ENCODE measurements at regions not wholly inside any gene's neighbourhood (a gene's known extent, or its start where the extent isn't known, plus 50 kb on each side); places are given as distances from the start of the nearest gene placed in this dataset.

DNA sequence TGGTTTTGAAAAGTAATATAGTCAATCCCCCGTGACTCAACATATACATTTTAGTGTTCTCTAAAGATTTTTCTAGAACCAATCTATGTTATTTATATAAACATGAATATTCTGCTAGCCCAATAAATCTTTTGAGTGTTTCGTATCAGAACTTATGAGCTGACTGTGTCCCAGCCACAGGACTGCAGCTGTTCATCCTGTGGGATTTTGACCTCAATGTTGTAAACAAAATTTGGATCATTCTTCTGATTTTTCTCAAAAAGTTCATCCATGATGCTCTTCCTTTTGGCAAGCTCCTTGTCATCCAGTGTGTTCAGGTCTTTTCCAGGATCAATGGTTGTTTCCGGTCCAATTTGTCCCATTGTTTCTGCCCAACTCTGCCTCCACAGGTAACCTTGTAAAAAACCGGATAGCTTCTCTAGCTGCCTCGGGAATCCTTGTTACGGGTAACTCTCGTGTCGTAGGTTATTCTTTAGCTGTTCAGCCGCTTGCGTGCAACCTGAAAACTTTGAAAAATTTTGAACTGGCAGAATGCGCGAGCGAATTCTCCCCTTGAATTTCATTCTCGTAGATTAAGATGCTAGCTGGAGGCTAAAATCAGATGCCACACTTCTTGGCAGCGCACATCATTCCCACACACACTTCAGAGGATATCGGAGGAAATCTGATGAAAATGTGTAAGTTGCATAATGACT, 195.2 kb downstream of the SH3BP4 start:
- Histone ChIP-seq H3K4me3 (ENCODE audit: low read length) (no peak overlapping the region), H3K4me1 (ENCODE audit: control insufficient read depth in 2 of 2, insufficient read depth in 2 of 2, low read length in 2 of 2) (no peaks in the 10 kb centered on the region), H3K27ac (ENCODE audit: low read depth, low read length) (no peak overlapping the region), H3K27me3 (ENCODE audit: control insufficient read depth in 2 of 2, insufficient read depth in 2 of 2, low read length in 2 of 2) (no peaks in the 10 kb centered on the region), H3K9me3 (ENCODE audit: control insufficient read depth in 2 of 3, low read length in 3 of 3) (no peaks in the 10 kb centered on the region), H3K36me3 (ENCODE audit: control insufficient read depth in 2 of 3, insufficient read depth in 3 of 3, low read length in 3 of 3) (no peaks in the 10 kb centered on the region)
- ATAC-seq, result no peak
- ChIA-PET POLR2A (no interaction called here), CTCF (no interaction called here)
- no peaks in the 10 kb centered on the region for H3K4me1 Mint-ChIP-seq
- DNase-seq, result no peak
- H3K27me3 Mint-ChIP-seq, result peaks cover 0 to 30% (median 16%) of the 10 kb centered on the region in 5 donors
- no peak overlapping the region for H3K27ac Mint-ChIP-seq
- intact Hi-C loops (cut with micrococcal nuclease), result no loop called here
- H3K36me3 Mint-ChIP-seq, result no peaks in the 10 kb centered on the region
- H3K4me3 Mint-ChIP-seq, result no peak overlapping the region
- peaks cover 0 to 6% (median 0%) of the 10 kb centered on the region in 11 donors for H3K9me3 Mint-ChIP-seq

DNA sequence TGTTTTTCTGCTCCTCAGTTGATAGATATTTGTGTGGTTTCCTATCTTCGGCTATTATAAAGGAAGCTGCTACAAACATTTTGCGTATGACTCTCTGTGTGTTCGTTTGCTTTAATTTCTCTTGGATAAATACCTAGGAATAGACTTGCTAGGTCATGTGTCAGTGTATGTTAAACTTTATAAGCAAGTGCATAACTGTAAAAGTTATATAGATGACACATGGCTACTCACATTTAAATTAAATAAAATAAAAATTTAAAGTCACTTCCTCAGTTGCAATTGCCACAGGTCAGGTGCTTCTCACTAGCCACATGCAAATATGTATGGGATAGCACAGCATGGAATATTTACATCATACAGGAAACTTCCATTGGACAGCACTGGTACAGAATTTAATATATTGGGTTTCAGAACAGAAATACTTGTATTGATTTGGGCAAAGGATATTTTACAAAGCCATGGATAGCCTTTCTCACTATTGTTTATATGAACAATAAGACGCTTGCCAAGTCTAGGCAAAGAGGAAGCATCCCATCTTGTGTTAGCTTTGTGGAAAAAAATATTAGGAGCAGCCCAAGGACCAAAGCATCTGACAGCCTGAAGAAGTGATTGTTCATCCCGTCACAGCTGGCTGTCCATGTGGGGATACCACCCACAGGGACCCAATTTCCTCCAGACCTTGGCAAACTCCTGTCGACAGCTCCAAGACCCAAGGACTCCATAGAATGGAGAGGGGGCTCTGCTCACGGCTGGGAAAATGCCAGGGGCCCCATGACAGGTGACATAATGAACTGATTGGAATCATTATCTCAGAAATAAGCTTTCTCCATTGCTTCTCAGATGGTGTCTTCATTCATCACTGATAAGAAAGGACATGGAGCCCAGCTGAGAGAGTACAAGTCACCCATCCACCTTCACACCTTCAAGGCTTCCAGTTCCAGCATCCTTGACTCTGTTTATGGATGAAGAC, 196.7 kb downstream of the SH3BP4 start:
- peaks cover 0 to 3% (median 0%) of the 10 kb centered on the region in 7 donors for H3K4me1 Mint-ChIP-seq
- ChIA-PET POLR2A (no interaction called here), CTCF (no interaction called here)
- ATAC-seq, result no peak
- Histone ChIP-seq H3K27me3 (ENCODE audit: control insufficient read depth in 2 of 2, insufficient read depth in 2 of 2, low read length in 2 of 2) (no peaks in the 10 kb centered on the region), H3K9me3 (ENCODE audit: control insufficient read depth in 2 of 3, low read length in 3 of 3) (no peaks in the 10 kb centered on the region), H3K27ac (ENCODE audit: low read depth, low read length) (no peak overlapping the region), H3K4me3 (ENCODE audit: low read length) (no peak overlapping the region), H3K36me3 (ENCODE audit: control insufficient read depth in 2 of 3, insufficient read depth in 3 of 3, low read length in 3 of 3) (no peaks in the 10 kb centered on the region), H3K4me1 (ENCODE audit: control insufficient read depth in 2 of 2, insufficient read depth in 2 of 2, low read length in 2 of 2) (no peaks in the 10 kb centered on the region)
- DNase-seq, result no peak
- H3K27ac Mint-ChIP-seq, result no peak overlapping the region
- peaks cover 2 to 26% (median 16%) of the 10 kb centered on the region in 5 donors for H3K27me3 Mint-ChIP-seq
- intact Hi-C loops (cut with micrococcal nuclease), result no loop called here
- H3K9me3 Mint-ChIP-seq, result peaks cover 0 to 6% (median 0%) of the 10 kb centered on the region in 11 donors
- H3K36me3 Mint-ChIP-seq, result no peaks in the 10 kb centered on the region
- H3K4me3 Mint-ChIP-seq, result no peak overlapping the region

DNA sequence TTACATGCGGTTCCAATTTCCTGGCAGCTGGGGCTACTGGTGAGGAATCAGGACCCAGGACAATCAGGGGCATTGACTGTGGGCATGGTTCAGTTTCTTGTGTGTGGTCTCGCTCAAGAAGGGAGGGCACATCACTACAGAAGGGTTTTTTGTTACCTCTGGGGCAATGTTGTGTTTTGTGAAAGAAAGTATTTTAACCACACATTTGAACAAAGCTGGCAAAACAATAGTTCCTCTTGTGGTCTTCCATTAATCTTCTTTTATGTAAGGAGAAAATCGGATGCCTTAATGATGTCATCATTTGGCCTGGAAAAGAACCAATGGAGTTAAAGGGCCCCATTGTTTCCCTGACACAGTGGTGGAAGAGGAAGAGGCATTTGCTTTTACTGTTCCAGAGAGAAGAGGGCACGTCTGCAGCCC, 197.4 kb downstream of the SH3BP4 start:
- ChIA-PET POLR2A (no interaction called here), CTCF (no interaction called here)
- Histone ChIP-seq H3K9me3 (ENCODE audit: control insufficient read depth in 2 of 3, low read length in 3 of 3) (no peaks in the 10 kb centered on the region), H3K4me3 (ENCODE audit: low read length) (no peak overlapping the region), H3K36me3 (ENCODE audit: control insufficient read depth in 2 of 3, insufficient read depth in 3 of 3, low read length in 3 of 3) (no peaks in the 10 kb centered on the region), H3K27me3 (ENCODE audit: control insufficient read depth in 2 of 2, insufficient read depth in 2 of 2, low read length in 2 of 2) (no peaks in the 10 kb centered on the region), H3K4me1 (ENCODE audit: control insufficient read depth in 2 of 2, insufficient read depth in 2 of 2, low read length in 2 of 2) (no peaks in the 10 kb centered on the region), H3K27ac (ENCODE audit: low read depth, low read length) (no peak overlapping the region)
- no peak overlapping the region for H3K27ac Mint-ChIP-seq
- intact Hi-C loops (cut with micrococcal nuclease), result no loop called here
- no peaks in the 10 kb centered on the region for H3K36me3 Mint-ChIP-seq
- H3K4me1 Mint-ChIP-seq, result peaks cover 0 to 3% (median 0%) of the 10 kb centered on the region in 7 donors
- DNase-seq (no peak), ATAC-seq (no peak)
- peaks cover 2 to 26% (median 15%) of the 10 kb centered on the region in 5 donors for H3K27me3 Mint-ChIP-seq
- H3K4me3 Mint-ChIP-seq, result no peak overlapping the region
- H3K9me3 Mint-ChIP-seq, result peaks cover 0 to 6% (median 0%) of the 10 kb centered on the region in 11 donors

DNA sequence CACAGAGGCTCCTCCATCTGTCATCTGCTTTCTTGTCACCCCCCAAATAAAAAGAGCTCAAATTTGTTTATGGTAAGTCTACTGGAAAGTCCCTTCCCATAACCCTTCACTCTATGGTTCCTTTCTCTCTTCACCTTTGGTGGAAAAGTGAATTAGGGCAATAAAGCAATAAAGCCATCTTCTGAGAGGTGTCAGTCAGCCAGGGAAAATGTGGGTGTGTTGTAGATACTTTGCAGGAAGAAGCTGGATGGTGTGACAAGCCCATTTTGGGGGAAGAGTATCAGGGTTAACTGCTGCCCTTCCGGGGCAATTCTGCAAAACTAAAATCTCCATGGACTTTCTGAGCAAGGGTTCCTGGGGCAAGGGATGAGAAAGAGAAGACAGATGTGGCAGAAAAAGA, 197.9 kb downstream of the SH3BP4 start:
- Histone ChIP-seq H3K36me3 (ENCODE audit: control insufficient read depth in 2 of 3, insufficient read depth in 3 of 3, low read length in 3 of 3) (no peaks in the 10 kb centered on the region), H3K4me3 (ENCODE audit: low read length) (no peak overlapping the region), H3K9me3 (ENCODE audit: control insufficient read depth in 2 of 3, low read length in 3 of 3) (no peaks in the 10 kb centered on the region), H3K27me3 (ENCODE audit: control insufficient read depth in 2 of 2, insufficient read depth in 2 of 2, low read length in 2 of 2) (no peaks in the 10 kb centered on the region), H3K27ac (ENCODE audit: low read depth, low read length) (no peak overlapping the region), H3K4me1 (ENCODE audit: control insufficient read depth in 2 of 2, insufficient read depth in 2 of 2, low read length in 2 of 2) (no peaks in the 10 kb centered on the region)
- Mint-ChIP-seq H3K4me3 (no peak overlapping the region), H3K27ac (no peak overlapping the region), H3K36me3 (no peaks in the 10 kb centered on the region), H3K27me3 (peaks cover 2 to 29% (median 16%) of the 10 kb centered on the region in 5 donors), H3K4me1 (peaks cover 0 to 3% (median 0%) of the 10 kb centered on the region in 7 donors), H3K9me3 (peaks cover 0 to 6% (median 0%) of the 10 kb centered on the region in 11 donors)
- CTCF ChIA-PET, result no interaction called here
- POLR2A ChIA-PET, result no interaction called here
- intact Hi-C loops (cut with micrococcal nuclease), result no loop called here
- DNase-seq (no peak), ATAC-seq (no peak)

DNA sequence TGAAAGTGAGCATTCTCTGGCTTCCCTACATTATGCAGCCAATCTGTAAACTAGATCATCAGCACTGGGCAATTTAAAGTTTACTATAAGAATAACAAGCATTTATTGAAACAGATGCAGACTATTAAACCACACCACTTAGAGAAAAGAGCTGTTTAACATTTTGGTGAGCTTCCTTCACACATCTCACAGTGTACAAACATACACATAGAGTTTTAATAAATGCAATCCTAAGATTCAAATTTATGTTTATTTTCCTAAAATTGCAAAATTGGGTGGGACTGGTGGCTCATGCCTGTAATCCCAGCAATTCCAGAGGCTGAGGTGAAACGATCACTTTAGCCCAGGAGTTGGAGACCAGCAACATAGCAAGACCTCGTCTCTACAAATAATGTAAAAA, 199.3 kb downstream of the SH3BP4 start:
- peaks cover 0 to 6% (median 0%) of the 10 kb centered on the region in 11 donors for H3K9me3 Mint-ChIP-seq
- peaks cover 0 to 3% (median 0%) of the 10 kb centered on the region in 7 donors for H3K4me1 Mint-ChIP-seq
- no peaks in the 10 kb centered on the region for H3K36me3 Mint-ChIP-seq
- H3K27ac Mint-ChIP-seq, result no peak overlapping the region
- no peak overlapping the region for H3K4me3 Mint-ChIP-seq
- POLR2A ChIA-PET, result no interaction called here
- Histone ChIP-seq H3K4me1 (ENCODE audit: control insufficient read depth in 2 of 2, insufficient read depth in 2 of 2, low read length in 2 of 2) (no peaks in the 10 kb centered on the region), H3K27me3 (ENCODE audit: control insufficient read depth in 2 of 2, insufficient read depth in 2 of 2, low read length in 2 of 2) (no peaks in the 10 kb centered on the region), H3K27ac (ENCODE audit: low read depth, low read length) (no peak overlapping the region), H3K9me3 (ENCODE audit: control insufficient read depth in 2 of 3, low read length in 3 of 3) (no peaks in the 10 kb centered on the region), H3K4me3 (ENCODE audit: low read length) (no peak overlapping the region), H3K36me3 (ENCODE audit: control insufficient read depth in 2 of 3, insufficient read depth in 3 of 3, low read length in 3 of 3) (no peaks in the 10 kb centered on the region)
- H3K27me3 Mint-ChIP-seq, result peaks cover 2 to 30% (median 19%) of the 10 kb centered on the region in 5 donors
- ATAC-seq (no peak), DNase-seq (no peak)
- CTCF ChIA-PET, result no interaction called here
- intact Hi-C loops (cut with micrococcal nuclease), result no loop called here

DNA sequence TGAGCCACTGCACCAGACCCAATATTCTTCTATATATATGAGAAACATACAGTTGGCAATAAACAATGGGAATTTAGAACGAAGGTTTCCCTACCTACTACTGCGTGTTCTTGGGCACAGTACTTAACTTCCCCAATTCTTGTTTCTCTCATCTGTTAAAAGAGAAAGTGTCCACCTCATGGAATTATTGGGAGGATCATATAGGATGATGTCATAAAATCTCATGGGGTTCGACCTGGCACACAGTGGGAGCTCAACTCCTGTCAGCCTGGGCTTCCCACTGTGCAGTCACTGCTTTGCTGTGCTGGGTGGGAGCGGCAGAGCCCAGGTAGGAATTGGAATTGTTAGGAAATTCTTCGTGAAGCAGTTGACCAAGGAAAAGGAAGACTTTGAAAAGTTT, 203.3 kb downstream of the SH3BP4 start:
- no peaks in the 10 kb centered on the region for H3K36me3 ChIP-seq (ENCODE audit: control insufficient read depth in 2 of 3, insufficient read depth in 3 of 3, low read length in 3 of 3)
- Mint-ChIP-seq H3K9me3 (peaks cover 0 to 4% (median 0%) of the 10 kb centered on the region in 11 donors), H3K4me3 (no peak overlapping the region), H3K36me3 (no peaks in the 10 kb centered on the region), H3K4me1 (peaks cover 0 to 3% (median 0%) of the 10 kb centered on the region in 7 donors), H3K27ac (no peak overlapping the region), H3K27me3 (peaks cover 7 to 41% (median 25%) of the 10 kb centered on the region in 5 donors)
- intact Hi-C loops (cut with micrococcal nuclease), result no loop called here
- no peak overlapping the region for H3K4me3 ChIP-seq (ENCODE audit: low read length)
- H3K4me1 ChIP-seq (ENCODE audit: control insufficient read depth in 2 of 2, insufficient read depth in 2 of 2, low read length in 2 of 2), result no peaks in the 10 kb centered on the region
- H3K27me3 ChIP-seq (ENCODE audit: control insufficient read depth in 2 of 2, insufficient read depth in 2 of 2, low read length in 2 of 2), result no peaks in the 10 kb centered on the region
- DNase-seq (no peak), ATAC-seq (no peak)
- no peaks in the 10 kb centered on the region for H3K9me3 ChIP-seq (ENCODE audit: control insufficient read depth in 2 of 3, low read length in 3 of 3)
- ChIA-PET POLR2A (no interaction called here), CTCF (no interaction called here)
- H3K27ac ChIP-seq (ENCODE audit: low read depth, low read length), result no peak overlapping the region
